MCF 10A (cell line): ENCODE measurements at regions not wholly inside any gene's neighbourhood (a gene's known extent, or its start where the extent isn't known, plus 50 kb on each side); places are given as distances from the start of the nearest gene placed in this dataset.

Experiments used
- BruUV-seq: library from RNA; stranded (reverse); fragments of 400-500 nt; replicated peaks from 2 replicates; lab custom pipeline; 2021; lab: Mats Ljungman, UMichigan
- CTCF ChIA-PET: fragments of 300-600 bp; sonication (Branson Sonifier 250); formaldehyde crosslinking; extraction: SDS; loops from one replicate; lab custom pipeline; 2021; ENCODE audit warnings: antibody characterized with exemption, inconsistent platforms; lab: Yijun Ruan, JAX
- POLR2A ChIA-PET: fragments of 300-600, 350-650 bp; sonication (Branson Sonifier 250); formaldehyde crosslinking; extraction: SDS; loops from one replicate; lab custom pipeline; 2020; ENCODE audit warnings: antibody characterized with exemption, inconsistent platforms; lab: Yijun Ruan, JAX
- DNase-seq: peaks from one replicate; pipeline ENCODE4 v3.0.0-alpha.2; 2018; ENCODE audit not compliant: unreplicated experiment
- H3K27ac Mint-ChIP-seq: one replicate; pipeline ENCODE4 v1.8.0; 2022; ENCODE audit warnings: mild to moderate bottlenecking, low read depth, mixed read lengths; ENCODE audit not compliant: unreplicated experiment
- H3K27me3 Mint-ChIP-seq: one replicate; pipeline ENCODE4 v1.8.0; 2022; ENCODE audit warnings: mixed read lengths; ENCODE audit not compliant: insufficient read depth, unreplicated experiment
- H3K36me3 Mint-ChIP-seq: one replicate; pipeline ENCODE4 v1.8.0; 2022; ENCODE audit warnings: mild to moderate bottlenecking, moderate library complexity, mixed read lengths; ENCODE audit not compliant: insufficient read depth, unreplicated experiment
- H3K4me1 Mint-ChIP-seq: one replicate; pipeline ENCODE4 v1.8.0; 2022; ENCODE audit warnings: mixed read lengths; ENCODE audit not compliant: insufficient read depth, unreplicated experiment
- H3K4me3 Mint-ChIP-seq: one replicate; pipeline ENCODE4 v1.8.0; 2022; ENCODE audit warnings: mild to moderate bottlenecking, moderate library complexity, mixed read lengths; ENCODE audit not compliant: unreplicated experiment
- H3K9me3 Mint-ChIP-seq: one replicate; pipeline ENCODE4 v1.8.0; 2022; ENCODE audit warnings: mixed read lengths; ENCODE audit not compliant: unreplicated experiment
- CTCF ChIP-seq: fragments of 200-600 bp; IDR thresholded peaks from one replicate; pipeline ENCODE4 v1.8.0; 2022; ENCODE audit warnings: antibody characterized with exemption, mild to moderate bottlenecking; ENCODE audit not compliant: unreplicated experiment
- intact Hi-C: fragments of 100-400 bp; cut with micrococcal nuclease; formaldehyde crosslinking; loops from 2 replicates; pipeline ENCODE4 v1.14.1; 2022

GRCh38 chr4:19756661-19757060 is 495.0 kb upstream of the SLIT2 start:
- no peak for TF ChIP-seq CTCF
- ChIA-PET CTCF (no interaction called here), POLR2A (interaction anchor here (0.6 to 1.0 kb wide), 2 partner anchors 88 to 447 kb away, joined by 3 read pairs; no protein-coding TSS in a partner anchor)
- BruUV-seq: no TSS peak
- no peak overlapping the region for H3K4me3 Mint-ChIP-seq
- no peak overlapping the region for H3K27ac Mint-ChIP-seq
- H3K27me3 Mint-ChIP-seq: no peaks in the 10 kb centered on the region
- intact Hi-C loops: no loop called here
- H3K36me3 Mint-ChIP-seq: no peaks in the 10 kb centered on the region
- H3K9me3 Mint-ChIP-seq: no peaks in the 10 kb centered on the region
- DNase-seq: peak; percentile 47
- H3K4me1 Mint-ChIP-seq: no peaks in the 10 kb centered on the region

GRCh38 chr4:19752599-19752998 is 499.1 kb upstream of the SLIT2 start:
- no peak overlapping the region for H3K4me3 Mint-ChIP-seq
- no TSS peak for BruUV-seq
- DNase-seq: no peak
- ChIA-PET CTCF (interaction anchor here (0.5 kb wide), 1 partner anchor 10 kb away, joined by 3 read pairs; no protein-coding TSS in a partner anchor), POLR2A (no interaction called here)
- peaks cover 8% of the 10 kb centered on the region for H3K9me3 Mint-ChIP-seq
- no peaks in the 10 kb centered on the region for H3K27me3 Mint-ChIP-seq
- no peaks in the 10 kb centered on the region for H3K4me1 Mint-ChIP-seq
- no peaks in the 10 kb centered on the region for H3K36me3 Mint-ChIP-seq
- H3K27ac Mint-ChIP-seq: no peak overlapping the region
- no peak for TF ChIP-seq CTCF
- intact Hi-C loops: no loop called here

GRCh38 chr4:19748519-19749479 is 502.9 kb upstream of the SLIT2 start:
- Mint-ChIP-seq H3K27ac (peak overlapping the region; percentile 74), H3K4me3 (no peak overlapping the region), H3K9me3 (peaks cover 8% of the 10 kb centered on the region), H3K27me3 (no peaks in the 10 kb centered on the region), H3K4me1 (no peaks in the 10 kb centered on the region), H3K36me3 (peaks cover 5% of the 10 kb centered on the region)
- intact Hi-C loops: no loop called here
- no peak for TF ChIP-seq CTCF
- ChIA-PET CTCF (interaction anchor here (0.6 to 1.2 kb wide), 4 partner anchors 43 to 1987 kb away, joined by 3 to 4 read pairs (median 3); no protein-coding TSS in a partner anchor), POLR2A (interaction anchor here (1.4 kb wide), 1 partner anchor 27 kb away, joined by 6 read pairs; no protein-coding TSS in a partner anchor)
- DNase-seq: peak; percentile 68
- no TSS peak for BruUV-seq

GRCh38 chr4:19746377-19746776 is 505.3 kb upstream of the SLIT2 start:
- Mint-ChIP-seq H3K9me3 (peaks cover 8% of the 10 kb centered on the region), H3K36me3 (peaks cover 5% of the 10 kb centered on the region), H3K4me3 (no peak overlapping the region), H3K27ac (no peak overlapping the region), H3K4me1 (no peaks in the 10 kb centered on the region), H3K27me3 (no peaks in the 10 kb centered on the region)
- TF ChIP-seq CTCF: no peak
- CTCF ChIA-PET: no interaction called here
- no TSS peak for BruUV-seq
- DNase-seq: no peak
- POLR2A ChIA-PET: no interaction called here
- intact Hi-C loops: no loop called here
